NT2/D1 (cell line): ENCODE measurements at regions not wholly inside any gene's neighbourhood (a gene's known extent, or its start where the extent isn't known, plus 50 kb on each side); places are given as distances from the start of the nearest gene placed in this dataset.

Experiments
- DNase-seq: peaks from one replicate; pipeline ENCODE4 v3.0.0-alpha.2; 2011; ENCODE audit warnings: low read depth, low spot score
- H3K27me3 ChIP-seq: 2 replicates; pipeline ENCODE4 v1.6.0; 2011; ENCODE audit warnings: mild to moderate bottlenecking; ENCODE audit not compliant: insufficient read length, insufficient read depth
- H3K36me3 ChIP-seq: 2 replicates; pipeline ENCODE4 v1.6.1; 2011; ENCODE audit warnings: mild to moderate bottlenecking, low read length, mixed read lengths; ENCODE audit not compliant: insufficient read depth, insufficient read length
- H3K4me1 ChIP-seq: 2 replicates; pipeline ENCODE4 v1.5.1; 2011; ENCODE audit not compliant: insufficient read depth, insufficient read length
- H3K4me3 ChIP-seq: 2 replicates; pipeline ENCODE4 v1.5.1; 2011; ENCODE audit warnings: low read depth; ENCODE audit not compliant: insufficient read length
- H3K9ac ChIP-seq: 2 replicates; pipeline ENCODE4 v1.6.0; 2011; ENCODE audit warnings: low read depth; ENCODE audit not compliant: insufficient read length
- H3K9me3 ChIP-seq: 2 replicates; pipeline ENCODE4 v1.5.1; 2011; ENCODE audit warnings: mild to moderate bottlenecking, low read length; ENCODE audit not compliant: insufficient read depth
- SUZ12 ChIP-seq: IDR thresholded peaks from 2 replicates; pipeline ENCODE4 v1.6.1; 2011; ENCODE audit not compliant: insufficient read length, insufficient read depth; ENCODE audit errors: extremely low read depth
- YY1 ChIP-seq: IDR thresholded peaks from 2 replicates; pipeline ENCODE4 v1.6.1; 2011; ENCODE audit not compliant: insufficient read length, insufficient read depth
- ZNF274 ChIP-seq: IDR thresholded peaks from 2 replicates; pipeline ENCODE4 v1.6.1; 2011; ENCODE audit warnings: mild to moderate bottlenecking, low read depth, low read length

- no peak for TF ChIP-seq ZNF274
- TF ChIP-seq SUZ12, result no peak
- TF ChIP-seq YY1, result no peak
- Histone ChIP-seq H3K27me3 (no peaks in the 10 kb centered on the region), H3K4me3 (no peak overlapping the region), H3K9ac (no peak overlapping the region), H3K9me3 (no peaks in the 10 kb centered on the region), H3K4me1 (no peaks in the 10 kb centered on the region), H3K36me3 (no peaks in the 10 kb centered on the region)
- no peak for DNase-seq
Observed at GRCh38 chr21:28547766-28548165, 444.9 kb downstream of the LTN1 start.

DNA sequence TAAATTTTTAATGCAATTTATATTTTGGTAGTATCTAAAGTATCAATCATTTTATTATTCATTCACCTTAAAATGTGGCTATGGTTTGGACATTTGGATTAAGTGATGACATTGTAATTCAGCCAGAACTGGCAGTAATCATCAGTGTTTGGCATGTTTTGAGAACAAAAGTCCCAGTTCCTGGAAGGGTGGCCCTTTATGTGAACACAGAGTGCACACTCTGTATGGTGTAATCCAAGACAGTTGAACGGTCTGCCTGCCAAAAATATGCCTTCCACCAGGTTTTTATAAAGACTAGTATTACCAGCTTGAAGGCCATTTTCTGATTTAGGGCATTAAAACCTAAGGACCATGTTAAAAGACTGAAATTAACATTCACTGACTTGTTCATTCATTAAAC lies 448.7 kb downstream of the LTN1 start:
- no peaks in the 10 kb centered on the region for H3K36me3 ChIP-seq
- TF ChIP-seq ZNF274 (no peak), YY1 (no peak), SUZ12 (no peak)

GRCh38 chr21:28541371-28542112 lies 451.1 kb downstream of the LTN1 start:
- Histone ChIP-seq H3K4me3 (no peak overlapping the region), H3K9ac (no peak overlapping the region), H3K4me1 (no peaks in the 10 kb centered on the region), H3K9me3 (no peaks in the 10 kb centered on the region), H3K27me3 (no peaks in the 10 kb centered on the region), H3K36me3 (no peaks in the 10 kb centered on the region)
- no peak for DNase-seq
- TF ChIP-seq ZNF274 (no peak), SUZ12 (no peak), YY1 (no peak)

More for the DNA sequence above, 448.7 kb downstream of the LTN1 start:
- H3K4me1 ChIP-seq, result no peaks in the 10 kb centered on the region
- no peak overlapping the region for H3K4me3 ChIP-seq
- H3K9ac ChIP-seq, result no peak overlapping the region
- no peaks in the 10 kb centered on the region for H3K27me3 ChIP-seq
- no peaks in the 10 kb centered on the region for H3K9me3 ChIP-seq
- no peak for DNase-seq

DNA sequence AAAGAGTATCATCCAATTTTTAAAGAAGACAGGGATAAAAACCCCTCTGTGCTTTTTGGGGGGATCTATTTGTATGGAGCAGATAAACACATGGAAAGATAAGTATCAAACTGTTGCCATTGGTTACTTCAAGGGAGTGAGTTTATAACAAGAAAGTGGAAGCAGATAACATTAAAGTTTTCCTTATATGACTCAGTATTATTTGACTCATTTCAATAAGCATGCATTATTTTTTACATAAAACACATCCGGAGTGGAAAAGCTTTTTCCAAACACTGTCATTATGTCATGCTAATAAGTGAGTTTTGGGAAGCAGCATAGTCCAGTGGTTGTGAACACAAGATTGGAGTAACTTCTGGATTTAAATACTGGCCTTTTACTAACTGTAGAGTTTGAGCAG lies 452.2 kb downstream of the LTN1 start:
- Histone ChIP-seq H3K36me3 (no peaks in the 10 kb centered on the region), H3K4me3 (no peak overlapping the region), H3K9me3 (no peaks in the 10 kb centered on the region), H3K9ac (no peak overlapping the region), H3K27me3 (no peaks in the 10 kb centered on the region), H3K4me1 (no peaks in the 10 kb centered on the region)
- TF ChIP-seq YY1, result no peak
- no peak for TF ChIP-seq ZNF274
- TF ChIP-seq SUZ12, result no peak
- no peak for DNase-seq

DNA sequence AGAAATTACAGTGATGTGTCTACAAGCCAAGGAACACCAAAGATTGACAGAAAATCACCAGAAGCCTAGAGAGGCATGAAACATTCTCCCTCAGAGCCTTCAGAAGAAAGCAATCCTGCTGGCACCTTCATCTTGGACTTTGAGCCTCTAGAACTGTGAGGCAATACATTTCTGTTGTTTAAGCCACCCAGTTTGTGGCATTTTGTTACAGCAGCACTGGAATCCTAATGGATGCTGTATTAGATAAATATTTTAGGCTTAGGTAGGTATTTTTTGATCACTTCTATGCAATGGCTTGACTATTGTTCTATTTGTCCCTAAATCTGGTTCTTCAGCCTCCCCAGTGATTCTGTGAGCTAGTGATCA lies 453.1 kb downstream of the LTN1 start:
- no peak overlapping the region for H3K9ac ChIP-seq
- DNase-seq, result no peak
- no peaks in the 10 kb centered on the region for H3K4me1 ChIP-seq
- H3K9me3 ChIP-seq, result no peaks in the 10 kb centered on the region
- no peak for TF ChIP-seq SUZ12
- TF ChIP-seq ZNF274, result no peak
- no peak for TF ChIP-seq YY1
- H3K4me3 ChIP-seq, result no peak overlapping the region
- H3K36me3 ChIP-seq, result no peaks in the 10 kb centered on the region
- no peaks in the 10 kb centered on the region for H3K27me3 ChIP-seq

GRCh38 chr21:28538987-28539622 lies 453.6 kb downstream of the LTN1 start:
- H3K4me1 ChIP-seq, result no peaks in the 10 kb centered on the region
- no peaks in the 10 kb centered on the region for H3K9me3 ChIP-seq
- H3K27me3 ChIP-seq, result no peaks in the 10 kb centered on the region
- no peaks in the 10 kb centered on the region for H3K36me3 ChIP-seq
- no peak for TF ChIP-seq SUZ12
- no peak for TF ChIP-seq ZNF274
- TF ChIP-seq YY1, result no peak
- no peak for DNase-seq
- no peak overlapping the region for H3K4me3 ChIP-seq
- no peak overlapping the region for H3K9ac ChIP-seq

DNA sequence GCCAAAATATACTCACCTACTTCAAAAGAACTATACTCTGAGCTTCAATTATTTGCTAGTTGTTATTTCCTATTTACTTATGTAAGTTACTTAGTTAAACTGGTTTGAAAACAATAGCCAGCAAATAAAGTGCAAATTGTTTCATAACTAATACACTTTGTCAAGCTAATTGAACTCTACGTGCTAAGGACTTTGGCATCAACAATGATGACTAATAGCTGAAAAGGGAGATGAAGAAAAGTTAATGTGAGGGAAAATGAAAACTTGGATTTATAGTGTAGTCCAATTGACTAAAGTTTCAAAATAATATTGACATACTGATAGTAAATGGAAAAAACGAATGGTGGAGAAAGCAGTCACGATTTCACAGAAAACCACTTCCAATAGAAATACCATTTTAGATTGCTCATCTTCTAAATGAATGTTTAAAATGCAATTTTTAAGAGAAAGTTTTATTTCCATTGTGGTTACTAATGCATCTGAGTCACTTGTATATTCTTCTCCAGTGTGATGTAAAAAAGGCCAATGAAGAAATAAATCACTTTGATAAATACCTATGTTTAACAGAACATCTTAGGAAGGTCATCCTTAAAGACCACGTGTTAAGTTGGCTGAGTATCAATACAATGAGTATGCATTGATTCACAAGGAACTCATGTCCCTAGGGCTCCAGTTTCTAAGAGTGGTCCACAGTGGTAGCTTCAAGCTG lies 455.2 kb downstream of the LTN1 start:
- Histone ChIP-seq H3K4me3 (no peak overlapping the region), H3K27me3 (no peaks in the 10 kb centered on the region), H3K4me1 (no peaks in the 10 kb centered on the region), H3K9me3 (no peaks in the 10 kb centered on the region), H3K36me3 (no peaks in the 10 kb centered on the region), H3K9ac (no peak overlapping the region)
- TF ChIP-seq YY1 (no peak), SUZ12 (no peak), ZNF274 (no peak)
- no peak for DNase-seq
